Liver (tissue), 8 donors: ENCODE measurements at regions not wholly inside any gene's neighbourhood (a gene's known extent, or its start where the extent isn't known, plus 50 kb on each side); places are given as distances from the start of the nearest gene placed in this dataset.

Experiments used
- DNase-seq: peaks from one replicate; pipeline ENCODE4 v3.0.0-alpha.2; 2017; ENCODE audit warnings: low spot score
- H3K27ac ChIP-seq, 2 donors: one replicate each; pipeline ENCODE4 v1.7.0; 2013; ENCODE audit warnings: inconsistent platforms in 2 of 2, low read length in 2 of 2, control low read depth in 1 of 2, low read depth in 1 of 2, mild to moderate bottlenecking in 1 of 2
- H3K27me3 ChIP-seq, 4 donors: one replicate each; pipeline versions ENCODE4 v1.6.1 to v1.7.0; 2013; ENCODE audit warnings: low read length in 3 of 4, inconsistent platforms in 1 of 4, mild to moderate bottlenecking in 1 of 4, moderate library complexity in 1 of 4; ENCODE audit not compliant: control insufficient read depth in 4 of 4, insufficient read depth in 4 of 4
- H3K36me3 ChIP-seq, 4 donors: one replicate each; pipeline versions ENCODE4 v1.6.1 to v1.7.0; 2013; ENCODE audit warnings: low read length in 3 of 4, mild to moderate bottlenecking in 3 of 4, low read depth in 1 of 4, moderate library complexity in 1 of 4; ENCODE audit not compliant: control insufficient read depth in 4 of 4, insufficient read depth in 3 of 4
- H3K4me1 ChIP-seq, 4 donors: one replicate each; pipeline versions ENCODE4 v1.6.1 to v1.7.0; 2013; ENCODE audit warnings: low read length in 3 of 4, mild to moderate bottlenecking in 3 of 4, moderate library complexity in 1 of 4; ENCODE audit not compliant: control insufficient read depth in 4 of 4, insufficient read depth in 4 of 4
- H3K4me3 ChIP-seq, 3 donors: one replicate each; pipeline versions ENCODE4 v1.6.1 to v1.7.0; 2013; ENCODE audit warnings: low read length in 3 of 3, control low read depth in 1 of 3, low read depth in 1 of 3, mild to moderate bottlenecking in 1 of 3
- H3K9ac ChIP-seq, 2 donors: one replicate each; pipeline ENCODE4 v1.7.0; 2013; ENCODE audit warnings: low read length in 2 of 2, mild to moderate bottlenecking in 2 of 2, moderate library complexity in 2 of 2, control low read depth in 1 of 2, low read depth in 1 of 2
- H3K9me3 ChIP-seq, 4 donors: one replicate each; pipeline versions ENCODE4 v1.6.1 to v1.7.0; 2013; ENCODE audit warnings: low read length in 3 of 4; ENCODE audit not compliant: control insufficient read depth in 4 of 4
- EGR1 ChIP-seq, 2 donors: IDR thresholded peaks; 2 replicates each; pipeline ENCODE4 v1.6.1; 2016 to 2018; ENCODE audit warnings: antibody characterized with exemption in 2 of 2, low read depth in 2 of 2
- FOXA1 ChIP-seq: IDR thresholded peaks from 2 replicates; pipeline ENCODE4 v1.6.1; 2016; ENCODE audit warnings: antibody characterized with exemption
- FOXA2 ChIP-seq: IDR thresholded peaks from 2 replicates; pipeline ENCODE4 v1.6.1; 2016; ENCODE audit warnings: antibody characterized with exemption
- HNF4A ChIP-seq, 2 donors: conservative IDR thresholded peaks; 2 replicates each; pipeline ENCODE4 v1.6.1; 2016; ENCODE audit warnings: antibody characterized with exemption in 2 of 2, mild to moderate bottlenecking in 2 of 2
- HNF4G ChIP-seq: IDR thresholded peaks from 2 replicates; pipeline ENCODE4 v1.6.1; 2016; ENCODE audit warnings: antibody characterized with exemption
- JUND ChIP-seq, 2 donors: IDR thresholded peaks; 2 replicates each; pipeline ENCODE4 v1.6.1; 2016; ENCODE audit warnings: antibody characterized with exemption in 2 of 2
- NR2F2 ChIP-seq: IDR thresholded peaks from 2 replicates; pipeline ENCODE4 v1.6.1; 2016; ENCODE audit warnings: antibody characterized with exemption
- RAD21 ChIP-seq, 2 donors: IDR thresholded peaks; 2 replicates each; pipeline ENCODE4 v1.6.1; 2016; ENCODE audit warnings: antibody characterized with exemption in 2 of 2, mild to moderate bottlenecking in 2 of 2
- RXRA ChIP-seq, 2 donors: IDR thresholded peaks; 2 replicates each; pipeline ENCODE4 v1.6.1; 2017 to 2018; ENCODE audit warnings: antibody characterized with exemption in 2 of 2, mild to moderate bottlenecking in 1 of 2
- SP1 ChIP-seq: IDR thresholded peaks from 2 replicates; pipeline ENCODE4 v1.6.1; 2018; ENCODE audit warnings: antibody characterized with exemption, mild to moderate bottlenecking
- TAF1 ChIP-seq: conservative IDR thresholded peaks from 2 replicates; pipeline ENCODE4 v1.6.1; 2016; ENCODE audit warnings: antibody characterized with exemption, mild to moderate bottlenecking
- YY1 ChIP-seq: IDR thresholded peaks from 2 replicates; pipeline ENCODE4 v1.6.1; 2016; ENCODE audit warnings: antibody characterized with exemption, mild to moderate bottlenecking
- WGBS: extraction: QIAGEN DNeasy Blood & Tissue Kit; methylation state at CpG from one replicate; pipeline ENCODE4 v1.1.7; 2013; 5-methylcytosine and 5-hydroxymethylcytosine counted together
- TF ChIP-seq, protein P1 (sequence below): IDR thresholded peaks from 2 replicates; pipeline ENCODE4 v1.6.1; 2016; ENCODE audit warnings: antibody characterized with exemption, mild to moderate bottlenecking
- TF ChIP-seq, protein P2 (sequence below): IDR thresholded peaks from 2 replicates; pipeline ENCODE4 v1.6.1; 2016; ENCODE audit warnings: antibody characterized with exemption
- TF ChIP-seq, protein P3 (sequence below): IDR thresholded peaks from 2 replicates; pipeline ENCODE4 v1.6.1; 2016; ENCODE audit warnings: antibody characterized with exemption
- TF ChIP-seq, protein P4 (sequence below): IDR thresholded peaks from 2 replicates; pipeline ENCODE4 v1.6.1; 2016; ENCODE audit warnings: antibody characterized with exemption
- TF ChIP-seq, protein P5 (sequence below): fragments of 150-350 bp; IDR thresholded peaks from 2 replicates; pipeline ENCODE4 v1.5.1; 2017; ENCODE audit warnings: improper control_type of control experiment, low read depth, low read length; ENCODE audit not compliant: missing input control
- donor health status: healthy.
- donor health status: healthy.
- donor health status: healthy.
- donor health status: healthy.
- donor health status: healthy.

DNA sequence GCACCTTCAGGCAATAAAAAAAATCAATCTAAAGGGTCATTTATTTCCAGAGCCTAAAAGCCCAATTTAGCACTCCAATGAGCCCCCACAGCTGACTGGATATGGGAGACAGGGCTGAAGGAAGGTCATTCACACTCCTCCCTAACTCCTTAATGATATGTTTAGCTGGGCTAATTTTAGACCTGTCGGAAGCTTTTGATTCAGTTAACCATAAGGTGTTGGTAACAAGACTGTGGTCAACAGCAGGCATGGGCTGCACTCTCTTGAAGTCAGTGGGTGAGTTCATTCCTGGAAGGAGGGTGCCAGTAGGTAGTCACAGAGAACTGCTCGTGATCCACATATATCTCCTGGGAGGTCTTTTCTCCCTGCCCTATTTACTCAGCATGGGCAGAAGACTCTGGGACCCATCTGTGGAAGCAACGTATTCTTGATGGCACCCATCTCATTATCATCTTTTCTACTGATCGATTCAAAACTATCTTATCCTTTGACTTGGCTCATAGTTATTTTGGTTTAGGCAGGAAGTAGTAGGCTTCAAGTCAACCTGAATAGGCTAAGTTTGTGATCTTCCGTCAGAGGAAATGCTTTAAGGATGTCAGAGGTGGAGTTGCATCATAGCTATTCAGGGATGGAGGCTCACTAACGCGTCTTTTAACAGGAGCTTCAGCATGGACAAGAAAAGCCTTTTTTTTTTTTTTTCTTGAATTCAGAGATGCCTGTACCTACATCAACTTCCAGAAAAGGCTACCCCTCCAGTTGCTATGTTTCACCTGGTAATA, 367.7 kb upstream of the SLC30A5 start:
- Histone ChIP-seq H3K9me3 (no peaks in the 10 kb centered on the region), H3K4me1 (no peaks in the 10 kb centered on the region), H3K9ac (no peak overlapping the region), H3K4me3 (no peak overlapping the region), H3K36me3 (peaks cover 0 to 11% (median 5%) of the 10 kb centered on the region in 4 donors), H3K27me3 (no peaks in the 10 kb centered on the region), H3K27ac (no peak overlapping the region)
- TF ChIP-seq RAD21 (IDR thresholded peaks at IDR 0.05) (no peak), RXRA (IDR thresholded peaks at IDR 0.05) (no peak), HNF4A (conservative IDR thresholded peaks at IDR 0.05) (no peak), TAF1 (no peak), SP1 (no peak), HNF4G (no peak), FOXA2 (no peak), NR2F2 (no peak), FOXA1 (no peak), EGR1 (IDR thresholded peaks at IDR 0.05; ENCODE audit: low read depth in 2 of 2) (no peak), JUND (IDR thresholded peaks at IDR 0.05) (no peak), YY1 (no peak)
- TF ChIP-seq, protein P1, sequence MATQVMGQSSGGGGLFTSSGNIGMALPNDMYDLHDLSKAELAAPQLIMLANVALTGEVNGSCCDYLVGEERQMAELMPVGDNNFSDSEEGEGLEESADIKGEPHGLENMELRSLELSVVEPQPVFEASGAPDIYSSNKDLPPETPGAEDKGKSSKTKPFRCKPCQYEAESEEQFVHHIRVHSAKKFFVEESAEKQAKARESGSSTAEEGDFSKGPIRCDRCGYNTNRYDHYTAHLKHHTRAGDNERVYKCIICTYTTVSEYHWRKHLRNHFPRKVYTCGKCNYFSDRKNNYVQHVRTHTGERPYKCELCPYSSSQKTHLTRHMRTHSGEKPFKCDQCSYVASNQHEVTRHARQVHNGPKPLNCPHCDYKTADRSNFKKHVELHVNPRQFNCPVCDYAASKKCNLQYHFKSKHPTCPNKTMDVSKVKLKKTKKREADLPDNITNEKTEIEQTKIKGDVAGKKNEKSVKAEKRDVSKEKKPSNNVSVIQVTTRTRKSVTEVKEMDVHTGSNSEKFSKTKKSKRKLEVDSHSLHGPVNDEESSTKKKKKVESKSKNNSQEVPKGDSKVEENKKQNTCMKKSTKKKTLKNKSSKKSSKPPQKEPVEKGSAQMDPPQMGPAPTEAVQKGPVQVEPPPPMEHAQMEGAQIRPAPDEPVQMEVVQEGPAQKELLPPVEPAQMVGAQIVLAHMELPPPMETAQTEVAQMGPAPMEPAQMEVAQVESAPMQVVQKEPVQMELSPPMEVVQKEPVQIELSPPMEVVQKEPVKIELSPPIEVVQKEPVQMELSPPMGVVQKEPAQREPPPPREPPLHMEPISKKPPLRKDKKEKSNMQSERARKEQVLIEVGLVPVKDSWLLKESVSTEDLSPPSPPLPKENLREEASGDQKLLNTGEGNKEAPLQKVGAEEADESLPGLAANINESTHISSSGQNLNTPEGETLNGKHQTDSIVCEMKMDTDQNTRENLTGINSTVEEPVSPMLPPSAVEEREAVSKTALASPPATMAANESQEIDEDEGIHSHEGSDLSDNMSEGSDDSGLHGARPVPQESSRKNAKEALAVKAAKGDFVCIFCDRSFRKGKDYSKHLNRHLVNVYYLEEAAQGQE = no peak
- TF ChIP-seq, protein P2, sequence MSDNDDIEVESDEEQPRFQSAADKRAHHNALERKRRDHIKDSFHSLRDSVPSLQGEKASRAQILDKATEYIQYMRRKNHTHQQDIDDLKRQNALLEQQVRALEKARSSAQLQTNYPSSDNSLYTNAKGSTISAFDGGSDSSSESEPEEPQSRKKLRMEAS = no peak
- TF ChIP-seq, protein P3, sequence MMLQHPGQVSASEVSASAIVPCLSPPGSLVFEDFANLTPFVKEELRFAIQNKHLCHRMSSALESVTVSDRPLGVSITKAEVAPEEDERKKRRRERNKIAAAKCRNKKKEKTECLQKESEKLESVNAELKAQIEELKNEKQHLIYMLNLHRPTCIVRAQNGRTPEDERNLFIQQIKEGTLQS = no peak
- TF ChIP-seq, protein P4, sequence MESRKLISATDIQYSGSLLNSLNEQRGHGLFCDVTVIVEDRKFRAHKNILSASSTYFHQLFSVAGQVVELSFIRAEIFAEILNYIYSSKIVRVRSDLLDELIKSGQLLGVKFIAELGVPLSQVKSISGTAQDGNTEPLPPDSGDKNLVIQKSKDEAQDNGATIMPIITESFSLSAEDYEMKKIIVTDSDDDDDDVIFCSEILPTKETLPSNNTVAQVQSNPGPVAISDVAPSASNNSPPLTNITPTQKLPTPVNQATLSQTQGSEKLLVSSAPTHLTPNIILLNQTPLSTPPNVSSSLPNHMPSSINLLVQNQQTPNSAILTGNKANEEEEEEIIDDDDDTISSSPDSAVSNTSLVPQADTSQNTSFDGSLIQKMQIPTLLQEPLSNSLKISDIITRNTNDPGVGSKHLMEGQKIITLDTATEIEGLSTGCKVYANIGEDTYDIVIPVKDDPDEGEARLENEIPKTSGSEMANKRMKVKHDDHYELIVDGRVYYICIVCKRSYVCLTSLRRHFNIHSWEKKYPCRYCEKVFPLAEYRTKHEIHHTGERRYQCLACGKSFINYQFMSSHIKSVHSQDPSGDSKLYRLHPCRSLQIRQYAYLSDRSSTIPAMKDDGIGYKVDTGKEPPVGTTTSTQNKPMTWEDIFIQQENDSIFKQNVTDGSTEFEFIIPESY = no peak
- 82% methylated on average over 7 of the region's 7 CpGs for WGBS
- DNase-seq = no peak

DNA sequence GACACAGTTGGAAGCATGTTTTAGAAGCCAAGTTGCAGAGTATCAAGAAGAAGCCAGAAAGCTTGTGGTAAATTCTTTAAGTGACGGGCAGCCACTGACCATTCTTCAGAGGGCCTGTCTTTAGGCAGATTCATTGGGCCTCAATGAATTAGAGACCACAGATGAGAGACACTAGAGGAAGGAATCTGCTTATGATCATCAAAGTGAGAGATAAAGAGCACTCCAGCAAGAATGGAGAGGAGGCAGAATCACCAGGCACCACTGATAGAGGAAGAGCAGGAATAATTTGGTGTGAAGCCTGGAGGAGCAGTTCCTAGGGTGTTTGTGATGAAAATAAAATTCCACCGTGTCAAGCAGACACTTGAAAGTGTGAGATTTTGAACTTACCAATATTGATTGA, 365.9 kb upstream of the SLC30A5 start:
- Histone ChIP-seq H3K9me3 (no peaks in the 10 kb centered on the region), H3K27ac (no peak overlapping the region), H3K36me3 (peaks cover 0 to 8% (median 3%) of the 10 kb centered on the region in 4 donors), H3K27me3 (no peaks in the 10 kb centered on the region), H3K4me1 (peaks cover 0 to 4% (median 0%) of the 10 kb centered on the region in 4 donors), H3K9ac (no peak overlapping the region), H3K4me3 (no peak overlapping the region)
- 95% methylated on average over 2 of the region's 2 CpGs for WGBS
- no peak for DNase-seq
- TF ChIP-seq FOXA2 (no peak), RXRA (IDR thresholded peaks at IDR 0.05) (no peak), HNF4G (no peak), HNF4A (conservative IDR thresholded peaks at IDR 0.05) (no peak), TAF1 (no peak), FOXA1 (no peak), JUND (IDR thresholded peaks at IDR 0.05) (no peak), NR2F2 (no peak)
- TF ChIP-seq, protein P1 = no peak
- TF ChIP-seq, protein P5, sequence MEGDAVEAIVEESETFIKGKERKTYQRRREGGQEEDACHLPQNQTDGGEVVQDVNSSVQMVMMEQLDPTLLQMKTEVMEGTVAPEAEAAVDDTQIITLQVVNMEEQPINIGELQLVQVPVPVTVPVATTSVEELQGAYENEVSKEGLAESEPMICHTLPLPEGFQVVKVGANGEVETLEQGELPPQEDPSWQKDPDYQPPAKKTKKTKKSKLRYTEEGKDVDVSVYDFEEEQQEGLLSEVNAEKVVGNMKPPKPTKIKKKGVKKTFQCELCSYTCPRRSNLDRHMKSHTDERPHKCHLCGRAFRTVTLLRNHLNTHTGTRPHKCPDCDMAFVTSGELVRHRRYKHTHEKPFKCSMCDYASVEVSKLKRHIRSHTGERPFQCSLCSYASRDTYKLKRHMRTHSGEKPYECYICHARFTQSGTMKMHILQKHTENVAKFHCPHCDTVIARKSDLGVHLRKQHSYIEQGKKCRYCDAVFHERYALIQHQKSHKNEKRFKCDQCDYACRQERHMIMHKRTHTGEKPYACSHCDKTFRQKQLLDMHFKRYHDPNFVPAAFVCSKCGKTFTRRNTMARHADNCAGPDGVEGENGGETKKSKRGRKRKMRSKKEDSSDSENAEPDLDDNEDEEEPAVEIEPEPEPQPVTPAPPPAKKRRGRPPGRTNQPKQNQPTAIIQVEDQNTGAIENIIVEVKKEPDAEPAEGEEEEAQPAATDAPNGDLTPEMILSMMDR = no peak
- TF ChIP-seq, protein P2 = no peak
- TF ChIP-seq, protein P4 = no peak
